ENCODE measurements at regions not wholly inside any gene's neighbourhood (a gene's known extent, or its start where the extent isn't known, plus 50 kb on each side); places are given as distances from the start of the nearest gene placed in this dataset.

GRCh38 chr6:14448246-14448645 lies 330.7 kb downstream of the CD83 start:
- no peak for DNase-seq (ENCODE audit: low read depth)
- TF ChIP-seq CTCF (conservative IDR thresholded peaks at IDR 0.05; ENCODE audit: low read depth, low read length), result no peak
- H3K4me3 ChIP-seq (ENCODE audit: low read depth, low read length), result no peak overlapping the region

- no peak for TF ChIP-seq CTCF (conservative IDR thresholded peaks at IDR 0.05; ENCODE audit: low read depth, low read length)
- H3K4me3 ChIP-seq (ENCODE audit: low read depth, low read length), result no peak overlapping the region
- no peak for DNase-seq (ENCODE audit: low read depth)
Measured at GRCh38 chr6:14450133-14450504, 332.5 kb downstream of the CD83 start.

GRCh38 chr6:14450578-14450977 lies 333.0 kb downstream of the CD83 start:
- TF ChIP-seq CTCF (conservative IDR thresholded peaks at IDR 0.05; ENCODE audit: low read depth, low read length), result no peak
- DNase-seq (ENCODE audit: low read depth), result no peak
- no peak overlapping the region for H3K4me3 ChIP-seq (ENCODE audit: low read depth, low read length)

- no peak for DNase-seq (ENCODE audit: low read depth)
- H3K4me3 ChIP-seq (ENCODE audit: low read depth, low read length), result no peak overlapping the region
- no peak for TF ChIP-seq CTCF (conservative IDR thresholded peaks at IDR 0.05; ENCODE audit: low read depth, low read length)
Measured at GRCh38 chr6:14451594-14452374, 334.2 kb downstream of the CD83 start.

- no peak overlapping the region for H3K4me3 ChIP-seq (ENCODE audit: low read depth, low read length)
- DNase-seq (ENCODE audit: low read depth), result no peak
- TF ChIP-seq CTCF (conservative IDR thresholded peaks at IDR 0.05; ENCODE audit: low read depth, low read length), result no peak
Measured at GRCh38 chr6:14452567-14453527, 335.3 kb downstream of the CD83 start.

GRCh38 chr6:14453712-14454472 lies 336.3 kb downstream of the CD83 start:
- TF ChIP-seq CTCF (conservative IDR thresholded peaks at IDR 0.05; ENCODE audit: low read depth, low read length), result no peak
- DNase-seq (ENCODE audit: low read depth), result no peak
- H3K4me3 ChIP-seq (ENCODE audit: low read depth, low read length), result no peak overlapping the region

Data from epithelial cell of proximal tubule (primary cell).